ENCODE measurements at regions not wholly inside any gene's neighbourhood (a gene's known extent, or its start where the extent isn't known, plus 50 kb on each side); places are given as distances from the start of the nearest gene placed in this dataset.

GRCh38 chr3:164375538-164375937, 702.8 kb downstream of the SI start:
- TF ChIP-seq POLR2A (IDR thresholded peaks at IDR 0.05; ENCODE audit: low read depth, low read length) (no peak), CTCF (IDR thresholded peaks at IDR 0.05; ENCODE audit: extremely low read depth in 1 of 2, insufficient read depth in 1 of 2, low read depth in 1 of 2, low read length in 2 of 2) (no peak), EZH2 (IDR thresholded peaks at IDR 0.05; ENCODE audit: borderline replicate concordance, low read depth, low read length, severe bottlenecking) (no peak), POLR2AphosphoS5 (IDR thresholded peaks at IDR 0.05; ENCODE audit: insufficient read depth, low read depth, low read length) (no peak), GATA2 (IDR thresholded peaks at IDR 0.05; ENCODE audit: insufficient read depth, insufficient read length, low read depth, low read length) (no peak), MYC (IDR thresholded peaks at IDR 0.05; ENCODE audit: low read depth, low read length) (no peak)

All from endothelial cell of umbilical vein (primary cell).